ENCODE measurements at regions not wholly inside any gene's neighbourhood (a gene's known extent, or its start where the extent isn't known, plus 50 kb on each side); places are given as distances from the start of the nearest gene placed in this dataset.
"Not testable (repeated sequence)": the region's sequence is repeated elsewhere in the genome, so short reads cannot be mapped to it uniquely, and the experiment has no call there.

DNA sequence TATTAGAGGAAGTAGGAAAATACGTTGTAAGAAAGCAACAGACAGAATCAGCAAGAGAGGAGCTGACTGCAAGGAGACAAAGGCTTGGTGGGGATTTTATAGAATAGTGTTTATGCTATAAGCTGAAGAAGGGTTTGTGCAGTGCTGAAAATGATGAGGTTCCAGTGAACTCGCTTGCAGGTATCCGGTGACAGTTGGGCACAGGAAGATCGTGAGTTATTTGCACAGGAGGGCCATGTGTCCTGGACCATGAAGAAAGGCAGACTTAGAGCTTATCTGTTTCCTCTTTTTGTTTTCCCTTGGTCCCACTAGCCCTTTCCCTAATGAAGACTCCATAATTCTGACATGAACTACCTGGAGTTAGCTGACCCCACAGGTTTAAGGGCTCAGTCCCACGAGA is 61.4 kb downstream of the NXNL2 start:
- no peak for FAIRE-seq

DNA sequence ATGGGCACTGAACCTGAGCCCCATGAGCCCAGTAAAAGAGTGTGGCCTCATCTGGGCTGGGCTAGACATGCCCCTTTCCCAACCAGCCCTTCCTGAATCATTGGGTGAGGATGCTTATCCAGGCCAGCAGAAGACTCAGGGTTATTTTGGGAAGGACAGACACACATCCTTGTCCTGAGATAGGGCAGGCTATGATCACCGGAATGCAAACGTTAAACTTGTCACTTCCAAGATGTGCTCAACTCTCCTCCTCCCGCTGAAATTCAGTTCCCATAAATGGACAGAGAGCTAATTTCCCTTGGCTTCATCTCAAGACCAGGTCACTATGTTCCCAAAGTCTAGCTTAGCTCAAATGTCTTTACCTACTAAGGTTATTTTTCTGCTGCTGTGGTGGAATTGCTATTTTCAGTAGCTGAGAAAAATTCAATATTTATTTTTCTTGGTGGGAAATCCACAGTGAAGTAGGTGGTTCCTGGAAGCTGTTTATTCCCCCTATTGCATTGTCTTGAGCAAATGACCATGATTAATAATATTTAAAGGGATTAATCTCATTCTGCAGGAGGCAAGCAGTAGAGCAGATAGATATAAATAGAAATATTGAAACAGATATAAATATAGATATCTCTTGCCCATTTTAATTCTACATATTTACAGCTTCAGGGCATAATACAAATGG is 70.0 kb downstream of the NXNL2 start:
- no peak for FAIRE-seq

DNA sequence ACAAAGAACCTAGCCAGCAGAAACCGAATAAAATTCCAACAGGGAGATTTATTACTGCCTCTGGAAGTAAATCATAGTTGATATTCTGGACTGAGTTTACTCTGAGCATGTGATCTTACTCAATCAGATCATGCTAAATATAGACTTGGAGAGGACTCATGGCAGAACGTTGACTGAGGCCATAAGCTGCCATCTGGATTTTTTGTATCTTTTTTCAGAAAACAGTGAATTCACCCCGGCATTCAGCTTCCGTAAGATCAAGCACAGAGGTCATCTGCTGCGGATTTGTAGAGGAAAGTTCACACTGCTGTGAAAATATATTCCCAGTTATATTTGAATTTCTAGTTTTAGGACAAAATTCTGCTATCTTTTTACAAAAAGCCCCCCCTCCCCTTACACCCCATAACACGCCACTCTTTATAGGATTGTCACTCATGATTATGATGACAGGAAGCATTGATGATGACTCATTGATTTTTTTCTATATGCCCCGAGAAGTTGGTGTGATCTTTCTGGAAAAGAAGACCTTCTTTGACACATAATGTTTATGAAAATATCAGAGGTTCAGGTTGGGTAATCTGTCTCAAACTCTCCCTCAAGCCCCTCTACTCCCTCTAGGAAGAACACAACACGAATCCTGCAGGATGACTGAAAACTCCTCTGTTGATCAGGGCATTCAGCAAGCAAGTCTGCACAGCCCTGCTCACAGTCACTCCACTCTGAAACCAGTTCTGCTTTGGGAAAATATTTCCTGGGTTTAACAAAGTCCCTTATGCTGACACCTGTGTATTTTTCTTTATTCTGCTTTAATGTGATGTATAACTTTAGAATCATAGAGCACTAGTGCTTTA is 70.8 kb downstream of the NXNL2 start:
- FAIRE-seq, result no peak

DNA sequence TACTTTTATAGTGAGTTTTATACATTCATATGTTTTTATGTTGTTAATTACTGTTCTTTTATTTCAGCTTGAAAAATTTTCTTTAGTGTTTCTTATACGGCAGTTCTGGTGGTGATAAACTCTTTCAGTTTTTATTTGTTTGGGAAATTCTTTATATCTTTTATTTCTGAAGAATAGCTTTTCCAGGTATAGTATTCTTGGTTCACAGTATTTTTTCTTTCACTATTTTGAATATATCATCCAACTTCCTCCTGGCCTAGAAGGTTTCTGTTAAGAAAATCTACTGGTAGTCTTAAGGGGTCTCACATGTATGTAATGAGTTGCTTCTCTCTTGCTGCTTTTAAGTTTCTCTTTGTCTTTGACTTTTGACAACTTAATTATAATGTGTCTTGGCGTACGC is 79.4 kb downstream of the NXNL2 start:
- FAIRE-seq, result no peak

DNA sequence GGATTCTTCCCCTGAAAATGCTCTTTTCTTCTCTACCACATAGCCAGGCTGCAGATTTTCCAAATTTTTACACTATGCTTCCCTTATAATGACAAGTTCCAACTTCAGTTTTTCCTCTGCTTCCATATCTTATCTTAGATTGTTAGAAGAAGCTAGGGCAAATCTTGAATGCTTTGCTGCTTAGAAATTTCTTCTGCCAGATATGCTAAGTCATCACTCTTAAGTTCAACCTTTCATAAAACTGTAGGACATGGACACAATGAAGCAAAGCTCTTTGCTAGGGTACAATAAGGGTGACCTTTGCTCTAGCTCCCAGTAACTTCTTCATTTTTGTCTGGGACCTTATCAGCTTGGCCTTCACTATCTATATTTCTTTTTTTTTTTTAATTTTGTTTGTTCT is 88.7 kb downstream of the NXNL2 start:
- no peak for FAIRE-seq

DNA sequence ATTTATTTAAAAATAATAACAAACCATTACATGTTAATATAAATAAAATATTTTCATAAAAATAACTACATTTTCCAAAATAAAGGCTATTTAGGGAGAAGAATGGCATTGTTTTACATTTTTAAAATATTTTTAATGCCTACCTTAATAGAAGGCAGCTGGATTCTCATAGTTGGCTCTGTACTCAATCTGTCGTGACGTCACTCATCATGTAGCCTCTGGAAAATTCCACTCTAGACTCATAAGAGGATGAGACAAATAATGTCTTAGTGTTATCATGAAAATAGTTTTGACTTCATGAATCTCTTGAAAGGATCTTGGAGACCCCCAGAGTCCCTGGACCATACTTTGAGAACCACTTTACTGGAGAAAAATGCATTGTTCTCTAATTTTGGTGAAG is 93.1 kb downstream of the NXNL2 start:
- no peak for FAIRE-seq

DNA sequence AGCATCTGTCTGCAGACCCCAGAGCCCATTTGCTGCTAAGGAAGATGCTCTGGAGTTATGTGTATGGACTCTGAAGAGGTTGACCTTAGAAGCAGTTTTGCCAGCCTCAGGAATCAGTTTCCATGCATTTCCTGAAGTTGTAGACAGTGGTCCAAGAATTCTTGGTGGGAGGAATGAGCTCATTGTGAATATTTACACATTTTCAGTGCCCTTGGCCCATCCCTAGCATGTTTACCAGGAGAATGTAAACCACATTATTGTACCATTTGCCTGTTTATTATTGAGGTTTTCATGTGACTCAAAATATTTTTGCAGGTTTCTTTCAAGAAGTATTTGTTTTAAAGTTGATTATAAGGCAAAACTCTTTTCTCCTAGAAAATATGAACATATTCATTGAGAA is 93.8 kb downstream of the NXNL2 start:
- FAIRE-seq, result no peak

DNA sequence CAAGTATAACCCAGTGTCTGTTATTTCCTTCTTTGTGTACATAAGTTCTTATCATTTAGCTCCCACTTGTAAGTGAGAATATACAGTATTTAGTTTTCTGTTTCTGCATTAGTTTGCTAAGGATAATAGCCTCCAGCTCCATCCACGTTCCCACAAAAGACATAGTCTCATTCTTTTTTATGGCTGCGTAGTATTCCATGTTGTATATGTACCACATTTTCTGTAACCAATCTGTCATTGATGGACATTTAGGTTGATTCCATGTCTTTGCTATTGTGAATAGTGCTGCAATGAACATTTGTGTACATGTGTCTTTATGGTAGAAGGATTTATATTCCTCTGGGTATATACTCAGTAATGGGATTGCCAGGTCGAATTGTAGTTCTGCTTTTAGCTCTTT is 95.6 kb downstream of the NXNL2 start:
- not testable (repeated sequence) for FAIRE-seq

DNA sequence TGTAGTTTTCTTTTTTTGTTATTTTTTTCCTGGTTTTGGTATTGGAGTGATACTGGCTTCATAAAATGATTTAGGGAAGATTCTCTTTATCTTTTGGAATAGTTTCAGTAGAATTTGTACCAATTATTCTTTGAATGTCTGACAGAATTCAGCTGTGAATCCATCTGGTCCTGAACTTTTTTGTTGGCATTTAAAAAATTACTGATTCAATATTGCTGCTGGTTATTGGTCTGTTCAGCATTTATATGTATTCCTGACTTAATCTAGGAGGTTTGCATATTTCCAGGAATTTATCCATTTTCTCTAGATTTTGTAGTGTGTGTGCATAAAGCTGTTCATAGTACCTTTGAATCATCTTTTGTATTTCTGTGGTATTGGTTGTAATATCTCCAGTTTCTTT is 100.2 kb downstream of the NXNL2 start:
- FAIRE-seq, result no peak

DNA sequence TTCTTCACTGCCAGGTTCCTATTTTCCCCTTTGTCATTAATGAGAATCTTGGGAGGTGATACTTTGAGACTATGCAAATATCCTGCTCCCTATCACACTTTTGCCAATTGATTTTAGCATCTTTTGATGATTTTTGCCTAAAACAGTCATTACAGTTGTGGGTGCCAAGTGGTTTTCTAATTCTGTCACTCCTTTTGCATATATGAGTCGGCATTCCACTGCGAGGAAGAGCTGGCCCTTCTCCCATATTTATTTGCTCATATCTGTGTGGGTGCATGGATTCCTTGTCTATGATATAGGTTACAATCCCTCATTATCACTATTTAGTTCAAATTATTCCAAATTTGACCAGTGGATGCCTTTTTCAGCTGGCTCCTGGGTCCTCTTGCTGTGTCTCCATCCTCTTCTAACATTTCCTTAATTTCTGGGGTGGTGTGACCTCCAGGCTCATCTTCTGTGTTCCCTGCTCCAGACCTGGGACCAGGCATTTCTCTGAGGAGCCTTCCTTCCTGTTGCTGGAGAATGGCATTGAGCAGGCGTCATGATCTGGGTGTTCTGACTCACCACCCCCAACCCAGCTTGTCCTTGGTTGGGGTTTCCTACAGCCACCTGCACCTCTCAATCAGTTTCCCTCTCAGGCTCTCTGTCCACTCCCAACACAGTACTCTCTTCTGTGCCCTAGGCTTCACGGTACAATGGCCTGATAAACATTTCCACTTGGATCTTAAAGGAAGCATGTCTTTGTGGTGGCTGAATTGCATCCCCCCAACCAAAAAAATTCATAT is 106.7 kb downstream of the NXNL2 start:
- FAIRE-seq, result no peak

DNA sequence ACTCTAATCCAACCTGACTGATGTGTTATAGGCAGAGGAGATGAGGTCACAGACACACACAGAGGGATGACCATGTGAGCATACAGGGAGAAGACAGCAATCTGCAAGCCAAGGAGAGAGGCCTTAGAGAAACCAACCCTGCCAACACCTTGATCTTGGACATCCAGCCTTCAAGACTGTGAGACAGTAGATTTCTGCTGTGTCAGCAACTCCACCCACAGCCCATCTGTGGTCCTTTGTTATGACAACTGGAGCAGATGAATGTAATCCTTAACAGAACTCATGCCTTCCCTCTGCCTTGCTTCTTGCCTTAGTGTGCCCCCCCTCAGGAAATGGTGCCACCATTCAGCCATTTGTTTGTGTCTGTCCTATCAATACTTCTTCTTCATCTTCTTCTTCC is 107.4 kb downstream of the NXNL2 start:
- no peak for FAIRE-seq

DNA sequence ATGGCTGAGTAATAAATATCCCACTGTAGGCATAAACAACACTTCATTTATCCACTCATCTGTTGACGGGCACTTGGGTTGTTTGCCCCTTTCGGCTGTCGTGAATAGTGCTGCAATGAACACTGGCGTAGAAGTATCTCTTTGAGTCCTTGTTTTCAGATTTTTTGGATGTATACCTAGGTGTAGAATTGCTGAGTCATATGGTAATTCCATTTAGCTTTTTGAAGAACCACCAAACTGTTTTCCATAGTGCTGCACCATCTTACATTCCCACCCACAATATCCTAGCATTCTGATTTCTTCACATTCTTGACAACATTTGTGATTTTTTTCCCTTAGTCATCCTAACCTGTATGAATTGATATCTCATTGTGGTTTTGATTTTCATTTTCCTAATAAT is 109.0 kb downstream of the NXNL2 start:
- FAIRE-seq, result no peak

DNA sequence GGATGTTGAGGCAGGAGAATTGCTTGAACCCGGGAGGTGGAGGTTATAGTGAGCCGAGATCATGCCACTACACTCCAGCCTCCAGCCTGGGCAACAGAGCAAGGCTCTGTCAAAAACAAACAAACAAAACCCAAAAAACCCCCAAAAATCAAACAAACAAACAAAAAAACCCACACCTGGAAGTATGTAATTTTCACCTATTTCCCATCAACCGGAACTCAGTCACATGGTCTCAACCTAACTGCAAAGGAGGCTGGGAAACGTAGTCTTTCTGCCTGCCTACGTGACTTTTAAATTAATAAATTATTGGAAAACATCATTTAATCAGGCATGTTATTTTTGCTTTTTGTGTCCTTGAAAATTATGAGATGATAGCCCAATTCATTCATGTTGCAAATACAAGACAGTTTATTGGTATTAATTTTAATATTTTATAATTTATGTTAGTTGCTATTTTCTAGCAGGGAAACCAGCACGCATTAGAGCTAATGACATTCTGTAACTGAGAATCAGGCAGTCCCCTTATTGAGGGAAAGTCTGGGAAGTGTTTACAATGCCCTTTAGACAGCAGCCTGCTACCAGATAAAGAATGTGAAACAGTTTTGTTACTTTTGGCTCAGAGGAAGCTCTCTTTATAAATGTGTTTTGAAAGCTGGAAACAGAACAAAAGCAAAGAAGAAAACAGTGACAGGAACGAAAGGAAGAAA is 110.3 kb downstream of the NXNL2 start:
- peak; percentile 90 for FAIRE-seq

DNA sequence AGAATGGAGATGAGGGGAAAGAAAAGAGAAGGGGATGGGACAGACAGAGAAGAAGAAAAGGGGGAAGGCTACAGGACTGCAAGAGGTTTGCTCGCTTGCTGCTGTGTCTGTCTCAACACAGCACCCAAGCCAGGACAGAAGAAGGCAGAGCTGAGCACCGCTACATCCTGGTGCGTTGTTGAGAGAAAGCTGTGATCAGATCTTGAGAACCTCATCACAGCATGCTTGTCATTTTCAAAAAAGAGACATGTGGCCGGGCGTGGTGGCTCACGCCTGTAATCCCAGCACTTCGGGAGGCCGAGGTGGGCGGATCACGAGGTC is 110.9 kb downstream of the NXNL2 start:
- FAIRE-seq, result no peak

DNA sequence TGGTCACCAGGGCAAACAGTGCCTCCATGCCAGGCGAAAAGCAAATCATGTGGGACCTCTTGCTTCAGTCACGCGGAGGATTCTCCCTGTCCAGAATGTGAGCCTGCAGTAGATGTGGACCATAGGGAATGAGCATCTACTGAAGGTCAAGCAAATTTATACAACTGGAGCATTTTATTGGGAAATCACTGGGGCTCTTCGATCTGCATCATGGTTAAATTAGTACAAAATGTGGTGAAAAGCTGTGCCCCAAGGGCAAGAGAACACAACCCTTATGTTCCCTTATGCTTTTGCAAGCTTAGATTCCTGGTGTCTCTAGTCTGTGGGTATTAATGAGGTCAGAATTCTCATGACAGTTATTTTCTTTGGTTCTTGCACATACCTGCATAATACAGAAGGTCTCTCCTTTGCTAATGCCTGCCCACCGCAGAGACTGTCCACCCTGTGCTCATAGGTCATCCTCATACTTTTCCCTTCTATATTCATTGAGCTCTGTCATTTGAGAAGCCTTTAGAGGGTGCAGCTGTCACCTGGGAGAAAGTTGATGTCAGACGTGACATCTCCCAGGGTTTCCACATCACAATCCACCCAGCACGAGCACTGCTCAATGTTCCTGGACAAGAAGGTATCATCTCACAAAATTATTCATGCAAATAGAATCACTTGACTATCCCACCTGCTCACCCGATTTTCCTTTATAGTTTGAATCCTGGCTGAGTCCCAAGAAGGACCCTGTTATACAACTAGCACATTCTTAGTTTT is 111.7 kb downstream of the NXNL2 start:
- FAIRE-seq, result no peak

DNA sequence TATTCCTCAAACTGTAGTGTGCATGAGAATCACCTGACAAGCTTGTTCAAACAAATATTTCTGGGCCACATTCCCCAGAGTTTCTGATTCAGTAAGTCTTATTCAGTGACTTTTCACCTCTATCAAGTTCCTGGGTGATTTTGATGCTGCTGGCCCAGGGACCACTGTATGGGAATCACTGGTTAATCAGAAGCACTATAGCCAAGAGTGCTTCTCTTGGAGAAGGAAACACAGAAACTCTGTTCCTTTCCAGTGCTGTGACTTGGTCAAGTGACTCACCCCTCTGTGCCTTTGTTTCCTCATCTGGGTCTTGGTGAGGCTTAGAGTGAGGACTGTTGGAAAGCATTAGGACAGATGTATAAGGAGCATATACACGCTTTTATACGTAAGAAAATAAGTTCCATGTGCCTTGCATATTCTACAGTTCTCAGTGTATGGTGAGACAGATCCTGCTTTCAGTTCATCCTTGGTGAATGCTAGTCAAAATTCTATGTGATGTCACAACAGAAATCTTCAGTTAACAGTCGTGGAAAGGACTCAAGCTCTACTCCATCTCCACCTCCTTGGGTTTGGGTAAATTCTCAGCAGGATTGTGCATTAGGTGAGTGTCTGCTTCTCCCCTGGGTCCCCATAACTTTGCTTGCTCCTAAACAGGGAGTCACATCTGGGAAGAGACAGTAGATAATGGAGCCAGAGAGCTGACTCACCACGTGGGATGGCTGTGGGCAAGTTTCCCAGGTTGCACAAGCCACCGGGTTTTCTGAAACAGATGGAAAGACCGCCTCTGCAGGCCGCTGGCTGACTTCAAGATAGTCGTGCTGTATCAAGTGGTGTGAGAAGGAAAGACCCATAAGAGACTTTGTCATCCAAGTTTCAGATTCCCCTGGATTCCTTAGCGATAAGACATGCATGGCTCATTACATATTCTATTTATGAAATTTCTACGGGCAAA is 117.0 kb downstream of the NXNL2 start:
- FAIRE-seq, result peak; percentile 55

DNA sequence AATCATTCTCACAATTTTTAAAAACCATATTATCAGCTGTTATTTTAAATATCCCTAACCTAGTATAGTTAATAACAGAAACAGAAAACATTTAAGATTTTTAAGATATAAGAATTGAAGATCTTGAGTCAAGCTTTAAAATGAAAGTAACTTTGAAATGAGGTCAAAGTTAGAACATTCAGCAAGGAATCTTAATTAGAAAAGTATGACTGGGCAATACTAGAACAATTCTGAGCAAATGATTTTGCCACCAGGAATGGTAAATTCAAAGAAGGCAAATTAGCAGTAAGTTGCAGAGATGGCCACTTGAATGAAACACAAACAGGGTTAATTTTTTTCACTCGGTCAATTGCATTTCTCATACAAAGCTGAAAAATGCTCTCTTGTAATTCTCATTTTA is 117.9 kb downstream of the NXNL2 start:
- peak; percentile 76 for FAIRE-seq

DNA sequence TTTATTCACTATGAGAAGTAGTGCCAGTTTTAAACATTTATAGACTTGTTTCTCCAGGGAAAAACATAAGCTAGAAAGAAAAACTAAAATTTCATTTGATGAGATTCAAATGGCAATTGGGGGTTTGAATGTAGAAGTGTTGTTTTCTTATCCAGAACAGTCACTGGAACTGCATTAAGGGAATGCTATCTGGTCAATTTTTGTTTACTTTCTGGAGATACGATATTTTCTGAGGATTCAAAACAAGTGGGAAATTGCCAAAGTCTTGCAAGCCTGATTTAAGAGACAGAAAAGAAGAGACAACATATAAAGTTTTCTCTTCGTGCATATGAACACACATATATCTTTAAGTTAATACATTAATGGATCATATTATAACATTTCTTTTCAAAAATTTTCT is 118.4 kb downstream of the NXNL2 start:
- no peak for FAIRE-seq

DNA sequence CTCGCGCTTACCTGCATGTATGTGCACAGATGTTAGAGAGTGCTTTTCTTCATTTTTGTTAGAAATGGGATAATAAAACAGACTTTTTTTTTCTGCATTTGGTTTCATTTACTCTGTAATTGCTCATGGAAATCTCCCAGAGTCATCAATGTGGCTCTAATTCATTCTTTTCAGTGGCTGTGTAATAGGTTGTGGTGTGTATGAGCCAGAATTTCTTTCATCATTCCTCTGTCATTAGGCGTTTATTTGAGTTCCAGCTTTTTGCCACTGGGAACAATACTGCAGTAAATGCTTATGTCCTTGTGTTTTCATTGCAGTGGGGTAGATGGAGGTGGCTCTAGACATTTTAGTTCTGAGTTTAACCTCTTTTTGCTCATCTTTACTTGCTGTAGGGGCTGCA is 118.9 kb downstream of the NXNL2 start:
- FAIRE-seq, result no peak

DNA sequence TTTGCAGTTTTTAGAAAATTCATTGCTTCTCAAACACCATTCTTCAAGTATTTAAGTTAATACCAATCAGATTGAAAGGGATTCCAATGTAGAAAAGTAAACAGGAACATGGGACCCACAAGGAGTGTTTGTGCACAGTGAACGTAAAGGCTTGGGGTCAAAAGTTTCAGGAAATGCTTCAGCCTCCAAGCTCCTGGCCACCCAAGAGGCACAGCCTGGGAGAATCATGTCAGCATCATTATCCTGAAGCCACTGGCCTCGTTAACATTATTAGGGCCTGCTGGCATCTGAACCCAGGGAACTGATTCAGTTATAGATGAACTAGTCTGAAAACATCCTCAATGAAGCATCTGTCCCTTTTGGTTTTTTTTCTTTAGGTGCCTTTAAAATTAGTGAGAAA is 122.9 kb downstream of the NXNL2 start:
- FAIRE-seq, result no peak

DNA sequence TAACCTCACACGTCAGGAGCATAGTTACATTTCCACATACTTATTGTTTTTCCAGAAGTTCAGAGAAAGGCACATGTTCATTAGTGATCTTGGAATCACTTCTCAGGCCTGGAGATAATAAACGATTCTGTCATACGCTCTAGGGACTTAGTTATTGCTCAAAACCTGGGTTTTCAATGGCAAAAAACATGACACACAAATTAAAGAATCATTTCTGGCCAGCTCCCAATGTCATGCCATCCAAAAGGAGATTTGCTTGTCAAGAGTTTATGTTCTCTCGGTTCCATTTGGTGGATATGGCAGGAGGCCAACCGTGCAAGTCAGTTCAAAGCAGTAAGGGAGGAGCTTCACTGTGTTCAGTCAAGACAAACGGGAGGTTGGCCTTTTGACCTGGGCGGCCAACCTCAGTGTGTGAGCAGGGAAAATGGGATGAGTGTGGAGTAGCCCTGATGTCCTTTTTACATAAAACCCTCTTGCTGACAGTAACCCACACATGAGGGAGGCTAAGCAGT is 123.4 kb downstream of the NXNL2 start:
- no peak for FAIRE-seq
